MCF 10A (cell line): ENCODE measurements at regions not wholly inside any gene's neighbourhood (a gene's known extent, or its start where the extent isn't known, plus 50 kb on each side); places are given as distances from the start of the nearest gene placed in this dataset.

Source experiments
- BruUV-seq: library from RNA; stranded (reverse); fragments of 400-500 nt; replicated peaks from 2 replicates; lab custom pipeline; 2021; lab: Mats Ljungman, UMichigan
- CTCF ChIA-PET: fragments of 300-600 bp; sonication (Branson Sonifier 250); formaldehyde crosslinking; extraction: SDS; loops from one replicate; lab custom pipeline; 2021; ENCODE audit warnings: antibody characterized with exemption, inconsistent platforms; lab: Yijun Ruan, JAX
- POLR2A ChIA-PET: fragments of 300-600, 350-650 bp; sonication (Branson Sonifier 250); formaldehyde crosslinking; extraction: SDS; loops from one replicate; lab custom pipeline; 2020; ENCODE audit warnings: antibody characterized with exemption, inconsistent platforms; lab: Yijun Ruan, JAX
- DNase-seq: peaks from one replicate; pipeline ENCODE4 v3.0.0-alpha.2; 2018; ENCODE audit not compliant: unreplicated experiment
- H3K27ac Mint-ChIP-seq: one replicate; pipeline ENCODE4 v1.8.0; 2022; ENCODE audit warnings: mild to moderate bottlenecking, low read depth, mixed read lengths; ENCODE audit not compliant: unreplicated experiment
- H3K27me3 Mint-ChIP-seq: one replicate; pipeline ENCODE4 v1.8.0; 2022; ENCODE audit warnings: mixed read lengths; ENCODE audit not compliant: insufficient read depth, unreplicated experiment
- H3K36me3 Mint-ChIP-seq: one replicate; pipeline ENCODE4 v1.8.0; 2022; ENCODE audit warnings: mild to moderate bottlenecking, moderate library complexity, mixed read lengths; ENCODE audit not compliant: insufficient read depth, unreplicated experiment
- H3K4me1 Mint-ChIP-seq: one replicate; pipeline ENCODE4 v1.8.0; 2022; ENCODE audit warnings: mixed read lengths; ENCODE audit not compliant: insufficient read depth, unreplicated experiment
- H3K4me3 Mint-ChIP-seq: one replicate; pipeline ENCODE4 v1.8.0; 2022; ENCODE audit warnings: mild to moderate bottlenecking, moderate library complexity, mixed read lengths; ENCODE audit not compliant: unreplicated experiment
- H3K9me3 Mint-ChIP-seq: one replicate; pipeline ENCODE4 v1.8.0; 2022; ENCODE audit warnings: mixed read lengths; ENCODE audit not compliant: unreplicated experiment
- intact Hi-C: fragments of 100-400 bp; cut with micrococcal nuclease; formaldehyde crosslinking; loops from 2 replicates; pipeline ENCODE4 v1.14.1; 2022
- TF ChIP-seq, protein P1 (sequence below): fragments of 200-600 bp; IDR thresholded peaks from one replicate; pipeline ENCODE4 v1.8.0; 2022; ENCODE audit warnings: antibody characterized with exemption, mild to moderate bottlenecking; ENCODE audit not compliant: unreplicated experiment

DNA sequence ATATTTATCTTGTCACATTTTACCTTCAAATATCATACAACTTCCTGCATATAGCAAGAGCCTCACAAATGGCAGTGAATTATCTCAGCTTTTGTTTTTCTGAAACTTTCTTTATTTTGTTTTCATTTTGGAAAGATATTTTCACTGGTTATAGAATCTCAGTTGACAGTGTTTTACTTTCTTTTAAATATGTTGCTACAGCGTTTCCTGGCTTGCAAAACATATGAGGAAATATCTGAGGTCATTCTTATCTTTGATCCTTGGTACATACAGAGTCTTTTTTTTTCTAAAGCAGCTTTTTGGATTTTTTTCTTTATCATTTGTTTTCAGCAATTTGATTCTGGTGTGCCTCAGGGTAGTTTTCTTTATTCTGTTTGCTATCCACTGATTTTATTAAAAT lies 77.6 kb upstream of the CEP78 start:
- CTCF ChIA-PET: no interaction called here
- BruUV-seq: no TSS peak
- H3K36me3 Mint-ChIP-seq: no peaks in the 10 kb centered on the region
- POLR2A ChIA-PET: interaction anchor here (0.7 kb wide), 1 partner anchor 31 kb away, joined by 3 read pairs; no protein-coding TSS in a partner anchor
- no peak for DNase-seq
- intact Hi-C loops: no loop called here
- H3K4me3 Mint-ChIP-seq: no peak overlapping the region
- no peak overlapping the region for H3K27ac Mint-ChIP-seq
- no peaks in the 10 kb centered on the region for H3K27me3 Mint-ChIP-seq
- TF ChIP-seq, protein P1, sequence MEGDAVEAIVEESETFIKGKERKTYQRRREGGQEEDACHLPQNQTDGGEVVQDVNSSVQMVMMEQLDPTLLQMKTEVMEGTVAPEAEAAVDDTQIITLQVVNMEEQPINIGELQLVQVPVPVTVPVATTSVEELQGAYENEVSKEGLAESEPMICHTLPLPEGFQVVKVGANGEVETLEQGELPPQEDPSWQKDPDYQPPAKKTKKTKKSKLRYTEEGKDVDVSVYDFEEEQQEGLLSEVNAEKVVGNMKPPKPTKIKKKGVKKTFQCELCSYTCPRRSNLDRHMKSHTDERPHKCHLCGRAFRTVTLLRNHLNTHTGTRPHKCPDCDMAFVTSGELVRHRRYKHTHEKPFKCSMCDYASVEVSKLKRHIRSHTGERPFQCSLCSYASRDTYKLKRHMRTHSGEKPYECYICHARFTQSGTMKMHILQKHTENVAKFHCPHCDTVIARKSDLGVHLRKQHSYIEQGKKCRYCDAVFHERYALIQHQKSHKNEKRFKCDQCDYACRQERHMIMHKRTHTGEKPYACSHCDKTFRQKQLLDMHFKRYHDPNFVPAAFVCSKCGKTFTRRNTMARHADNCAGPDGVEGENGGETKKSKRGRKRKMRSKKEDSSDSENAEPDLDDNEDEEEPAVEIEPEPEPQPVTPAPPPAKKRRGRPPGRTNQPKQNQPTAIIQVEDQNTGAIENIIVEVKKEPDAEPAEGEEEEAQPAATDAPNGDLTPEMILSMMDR: no peak
- peaks cover 3% of the 10 kb centered on the region for H3K9me3 Mint-ChIP-seq
- no peaks in the 10 kb centered on the region for H3K4me1 Mint-ChIP-seq

DNA sequence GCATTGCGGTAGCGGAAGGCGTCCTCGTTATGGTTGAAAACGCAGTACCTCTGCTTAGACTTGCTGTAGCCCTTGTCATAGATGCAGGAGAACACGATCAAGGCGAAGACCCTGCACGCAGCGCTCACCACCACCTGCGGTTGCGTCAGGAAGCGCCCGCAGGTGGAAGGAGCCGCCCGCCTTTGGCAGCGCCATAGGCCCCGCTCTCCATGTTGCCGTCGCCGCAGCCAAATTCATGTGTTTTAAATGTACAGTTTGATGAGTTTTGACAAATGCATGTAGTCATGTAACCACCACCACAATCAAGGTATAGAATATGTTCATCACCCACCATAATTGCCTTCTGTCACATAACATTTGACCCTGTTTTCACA lies 84.9 kb upstream of the CEP78 start:
- DNase-seq: no peak
- no TSS peak for BruUV-seq
- Mint-ChIP-seq H3K27ac (peak overlapping the region; percentile 33), H3K36me3 (no peaks in the 10 kb centered on the region), H3K4me3 (no peak overlapping the region), H3K9me3 (no peaks in the 10 kb centered on the region), H3K4me1 (no peaks in the 10 kb centered on the region), H3K27me3 (no peaks in the 10 kb centered on the region)
- TF ChIP-seq, protein P1: no peak
- intact Hi-C loops: no loop called here
- ChIA-PET CTCF (no interaction called here), POLR2A (no interaction called here)

DNA sequence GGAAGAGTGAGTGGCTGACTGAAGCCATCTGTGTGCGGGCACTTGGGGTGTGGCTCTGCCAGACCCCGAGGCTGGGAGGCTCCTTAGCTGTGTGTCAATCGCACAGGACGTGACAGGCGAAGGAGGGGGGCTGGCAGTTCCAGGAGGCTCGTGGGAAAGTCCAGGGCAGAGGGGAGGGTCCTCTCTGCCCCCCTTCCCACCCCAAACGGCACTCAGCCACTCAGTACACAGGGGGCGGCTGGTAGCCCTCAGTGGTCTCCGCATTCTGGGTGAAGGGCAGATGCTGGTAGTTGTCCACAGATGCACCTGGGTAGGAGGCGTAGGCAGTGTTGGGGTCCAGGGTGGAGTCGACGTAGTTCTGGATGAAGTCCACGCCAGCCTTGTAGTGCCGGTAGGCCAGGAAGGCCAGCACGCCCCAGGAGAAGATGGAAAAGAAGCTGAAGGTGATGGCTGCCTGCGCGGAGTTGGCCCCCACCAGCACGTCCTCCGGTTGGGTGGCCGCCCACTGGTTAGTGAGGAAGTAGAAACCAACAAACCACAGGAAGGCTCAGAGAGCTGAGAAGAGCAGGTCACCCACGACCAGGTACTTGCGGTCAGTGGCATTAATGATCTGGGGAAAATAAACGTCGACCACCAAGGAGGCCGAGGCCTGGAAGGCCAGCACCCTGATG lies 85.4 kb upstream of the CEP78 start:
- no peak for DNase-seq
- Mint-ChIP-seq H3K9me3 (no peaks in the 10 kb centered on the region), H3K27me3 (no peaks in the 10 kb centered on the region), H3K27ac (peak overlapping the region; percentile 33), H3K4me1 (no peaks in the 10 kb centered on the region), H3K36me3 (no peaks in the 10 kb centered on the region), H3K4me3 (no peak overlapping the region)
- TF ChIP-seq, protein P1: no peak
- POLR2A ChIA-PET: no interaction called here
- no TSS peak for BruUV-seq
- CTCF ChIA-PET: interaction anchor here (0.6 to 0.7 kb wide), 2 partner anchors 47 to 116 kb away, joined by 3 read pairs; no protein-coding TSS in a partner anchor
- intact Hi-C loops: no loop called here

DNA sequence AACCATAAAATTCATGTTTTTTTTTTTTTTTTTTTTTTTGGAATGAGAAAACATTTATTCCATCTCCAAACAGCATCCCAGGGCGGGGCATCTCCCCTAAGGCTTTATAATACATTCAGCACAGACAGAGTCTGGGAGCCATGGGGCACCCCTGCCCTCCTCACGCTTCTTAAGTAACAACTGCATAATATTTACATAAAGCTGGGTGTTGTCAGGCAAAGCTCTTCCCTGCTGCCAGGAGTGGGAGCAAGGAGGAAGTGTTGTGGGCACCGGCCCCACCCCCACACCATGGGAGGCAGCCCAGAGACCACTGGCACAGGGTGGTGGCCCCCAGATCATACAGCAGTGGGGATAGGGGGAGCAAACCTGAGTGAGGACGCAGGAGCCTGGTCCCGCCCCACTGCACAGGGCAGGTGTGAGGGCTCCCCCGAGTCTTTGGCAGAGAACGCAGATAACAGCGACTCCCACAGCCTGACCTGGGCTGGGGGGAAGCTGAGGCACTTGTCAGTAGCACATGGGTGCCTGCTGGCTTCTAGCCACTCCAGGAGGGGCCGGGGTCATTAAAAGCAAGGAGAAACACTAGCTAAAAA lies 86.1 kb upstream of the CEP78 start:
- Mint-ChIP-seq H3K9me3 (no peaks in the 10 kb centered on the region), H3K27me3 (no peaks in the 10 kb centered on the region), H3K36me3 (no peaks in the 10 kb centered on the region), H3K4me3 (no peak overlapping the region), H3K4me1 (no peaks in the 10 kb centered on the region), H3K27ac (no peak overlapping the region)
- ChIA-PET CTCF (interaction anchor here (0.6 to 0.9 kb wide), 6 partner anchors 9 to 513 kb away, joined by 3 to 4 read pairs (median 3); no protein-coding TSS in a partner anchor), POLR2A (no interaction called here)
- TF ChIP-seq, protein P1: no peak
- BruUV-seq: no TSS peak
- intact Hi-C loops: no loop called here
- no peak for DNase-seq
